ENCODE measurements at regions not wholly inside any gene's neighbourhood (a gene's known extent, or its start where the extent isn't known, plus 50 kb on each side); places are given as distances from the start of the nearest gene placed in this dataset.

GRCh38 chr13:85853161-85853894 is 54.1 kb upstream of the SLITRK6 start:
- Histone ChIP-seq H4K91ac (ENCODE audit: insufficient read length, low read depth, low read length) (no peak overlapping the region), H3K4me2 (ENCODE audit: insufficient read depth, insufficient read length, low read length) (no peak overlapping the region), H4K5ac (ENCODE audit: insufficient read length, low read depth, low read length) (no peak overlapping the region), H3K56ac (ENCODE audit: insufficient read length, low read depth, low read length) (no peak overlapping the region), H2BK5ac (ENCODE audit: insufficient read length, low read length) (no peak overlapping the region), H3K4me1 (ENCODE audit: insufficient read depth, low read length) (no peaks in the 10 kb centered on the region), H3K4ac (ENCODE audit: low read depth, low read length) (no peak overlapping the region), H3K27me3 (ENCODE audit: insufficient read depth, low read length) (no peaks in the 10 kb centered on the region), H2BK15ac (ENCODE audit: low read depth, low read length) (no peak overlapping the region), H3K9ac (ENCODE audit: extremely low read depth, insufficient read length, low read length) (no peak overlapping the region), H3K79me2 (ENCODE audit: insufficient read depth, low read length) (no peaks in the 10 kb centered on the region), H3K23ac (ENCODE audit: insufficient read length, low read depth, low read length) (no peak overlapping the region), H3K18ac (ENCODE audit: insufficient read length, low read depth, low read length) (no peak overlapping the region), H3K9me3 (ENCODE audit: control insufficient read depth, low read depth, low read length) (peaks cover 31% of the 10 kb centered on the region), H2AK5ac (ENCODE audit: insufficient read length, low read length) (no peak overlapping the region), H4K20me1 (ENCODE audit: control insufficient read depth, insufficient read depth, insufficient read length) (no peaks in the 10 kb centered on the region), H4K8ac (replicated peaks; ENCODE audit: insufficient read length, low read depth, low read length) (no peak overlapping the region), H3K27ac (ENCODE audit: insufficient read length, low read depth, low read length) (no peak overlapping the region), H2BK12ac (ENCODE audit: insufficient read length, low read depth, low read length) (no peak overlapping the region), H2BK20ac (ENCODE audit: low read depth, low read length, poor library complexity, severe bottlenecking) (no peak overlapping the region), H2BK120ac (ENCODE audit: low read depth, low read length, poor library complexity, severe bottlenecking) (no peak overlapping the region), H2AFZ (ENCODE audit: low read length) (no peak overlapping the region), H3K79me1 (ENCODE audit: insufficient read depth, low read depth, low read length, poor library complexity, severe bottlenecking) (no peaks in the 10 kb centered on the region), H3K14ac (ENCODE audit: insufficient read depth, low read length) (no peak overlapping the region), H3T11ph (ENCODE audit: low read length) (no peak overlapping the region), H3K23me2 (ENCODE audit: insufficient read length, low read depth, low read length, poor library complexity, severe bottlenecking) (no peaks in the 10 kb centered on the region)
- no peak for DNase-seq
- Mint-ChIP-seq H3K27ac (no peak overlapping the region), H3K27me3 (ENCODE audit: low read depth) (no peaks in the 10 kb centered on the region), H3K4me3 (no peak overlapping the region), H3K4me1 (no peaks in the 10 kb centered on the region), H3K36me3 (ENCODE audit: insufficient read depth in 1 of 3, low read depth in 3 of 3) (peaks cover 26 to 43% (median 33%) of the 10 kb centered on the region in 3 experiments), H3K9me3 (peaks cover 39 to 46% of the 10 kb centered on the region in 2 experiments)
- WGBS (ENCODE audit: extremely low coverage, insufficient read length, low lambda C conversion rate): no CpG with 5 or more reads among the region's 8 CpGs
- no peak for TF ChIP-seq CTCF (conservative IDR thresholded peaks at IDR 0.05)

Measured in H9 (cell line).